SU-DHL-6 (cell line): ENCODE measurements at regions not wholly inside any gene's neighbourhood (a gene's known extent, or its start where the extent isn't known, plus 50 kb on each side); places are given as distances from the start of the nearest gene placed in this dataset.

ENCODE experiments used
- H2AFZ ChIP-seq: fragments of 200-600 bp; sonication (generic); 2 replicates; pipeline ENCODE4 v1.6.1; 2014; ENCODE audit warnings: low read depth, mild to moderate bottlenecking, moderate library complexity, mixed read lengths, antibody characterized with exemption, low read length; ENCODE audit not compliant: severe bottlenecking
- H3F3A ChIP-seq: fragments of 200-600 bp; shearing (Covaris generic); 2 replicates; pipeline ENCODE4 v1.6.0; 2016; ENCODE audit warnings: antibody characterized with exemption, mild to moderate bottlenecking; ENCODE audit not compliant: insufficient read depth
- H3K27ac ChIP-seq: fragments of 200-600 bp; sonication (generic); 2 replicates; pipeline ENCODE4 v1.5.1; 2016; ENCODE audit warnings: low read depth, mild to moderate bottlenecking, low read length, moderate library complexity, mixed read lengths
- H3K27me3 ChIP-seq: fragments of 200-600 bp; sonication (generic), shearing (Covaris generic); 2 replicates; pipeline ENCODE4 v1.6.0; 2014; ENCODE audit warnings: mild to moderate bottlenecking, low read length
- H3K36me3 ChIP-seq: fragments of 200-600 bp; sonication (generic); 2 replicates; pipeline ENCODE4 v1.6.1; 2014; ENCODE audit warnings: mild to moderate bottlenecking, low read length, mixed read lengths
- H3K4me2 ChIP-seq: fragments of 300-600, 200-600 bp; shearing (Covaris generic), sonication (generic); 2 replicates; pipeline ENCODE4 v1.6.0; 2014; ENCODE audit warnings: low read length, low read depth, mild to moderate bottlenecking; ENCODE audit not compliant: poor library complexity, severe bottlenecking
- H3K4me3 ChIP-seq: fragments of 200-600 bp; sonication (generic); 2 replicates; pipeline ENCODE4 v1.5.1; 2014; ENCODE audit warnings: antibody characterized with exemption, low read length, mild to moderate bottlenecking, mixed read lengths; ENCODE audit not compliant: insufficient read depth, poor library complexity, severe bottlenecking
- H3K79me2 ChIP-seq: fragments of 200-600 bp; sonication (generic); 2 replicates; pipeline ENCODE4 v1.6.1; 2014; ENCODE audit warnings: mild to moderate bottlenecking, low read length, moderate library complexity; ENCODE audit not compliant: insufficient read depth
- H3K9ac ChIP-seq: fragments of 200-600 bp; sonication (generic); 2 replicates; pipeline ENCODE4 v1.7.0; 2014; ENCODE audit warnings: mild to moderate bottlenecking, low read length
- H3K9me2 ChIP-seq: fragments of 200-600 bp; sonication (generic); replicated peaks from 2 replicates; pipeline ENCODE4 v1.6.1; 2014; ENCODE audit warnings: low read length; ENCODE audit not compliant: insufficient read depth
- H3K9me3 ChIP-seq: fragments of 200-600 bp; sonication (generic); 2 replicates; pipeline ENCODE4 v1.6.1; 2014; ENCODE audit warnings: low read length, mixed read lengths; ENCODE audit not compliant: insufficient read depth
- H4K20me1 ChIP-seq: fragments of 200-600 bp; sonication (generic); 2 replicates; pipeline ENCODE4 v1.6.1; 2014; ENCODE audit warnings: low read depth, mild to moderate bottlenecking, antibody characterized with exemption, low read length, moderate library complexity, mixed read lengths
- EZH2phosphoT487 ChIP-seq: fragments of 200-600 bp; sonication (generic), shearing (Covaris generic); conservative IDR thresholded peaks from 2 replicates; pipeline ENCODE4 v1.6.1; 2018; ENCODE audit warnings: mild to moderate bottlenecking, antibody characterized with exemption, low read length, moderate library complexity, mixed read lengths
- TF ChIP-seq, protein P1 (sequence below): fragments of 200-600 bp; sonication (generic); IDR thresholded peaks from one replicate; pipeline ENCODE4 v1.5.1; 2017; ENCODE audit warnings: antibody characterized with exemption, mild to moderate bottlenecking, low read length, moderate library complexity; ENCODE audit not compliant: insufficient read depth, poor library complexity, severe bottlenecking

DNA sequence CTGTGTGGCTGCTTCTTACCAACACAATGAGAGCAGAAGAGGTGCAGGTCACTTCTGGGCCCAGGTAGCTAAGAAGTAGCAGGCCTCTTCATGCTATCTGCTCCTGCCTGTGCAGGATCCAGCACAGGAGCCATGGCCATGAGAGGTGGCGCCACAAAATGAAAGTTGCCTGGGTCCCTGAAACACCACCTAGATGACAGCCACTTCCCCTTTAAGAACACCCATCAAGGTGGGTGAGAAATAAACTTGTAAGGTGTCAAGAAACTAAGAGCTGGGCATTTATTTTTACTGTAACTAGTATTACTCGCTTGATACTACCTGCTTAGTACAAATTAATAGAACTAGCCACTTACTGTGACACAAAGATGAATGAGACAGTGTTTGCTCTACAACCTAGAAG lies 484.6 kb upstream of the TBL1XR1 start:
- H3K27ac ChIP-seq = no peak overlapping the region
- TF ChIP-seq EZH2phosphoT487 = no peak
- TF ChIP-seq, protein P1, sequence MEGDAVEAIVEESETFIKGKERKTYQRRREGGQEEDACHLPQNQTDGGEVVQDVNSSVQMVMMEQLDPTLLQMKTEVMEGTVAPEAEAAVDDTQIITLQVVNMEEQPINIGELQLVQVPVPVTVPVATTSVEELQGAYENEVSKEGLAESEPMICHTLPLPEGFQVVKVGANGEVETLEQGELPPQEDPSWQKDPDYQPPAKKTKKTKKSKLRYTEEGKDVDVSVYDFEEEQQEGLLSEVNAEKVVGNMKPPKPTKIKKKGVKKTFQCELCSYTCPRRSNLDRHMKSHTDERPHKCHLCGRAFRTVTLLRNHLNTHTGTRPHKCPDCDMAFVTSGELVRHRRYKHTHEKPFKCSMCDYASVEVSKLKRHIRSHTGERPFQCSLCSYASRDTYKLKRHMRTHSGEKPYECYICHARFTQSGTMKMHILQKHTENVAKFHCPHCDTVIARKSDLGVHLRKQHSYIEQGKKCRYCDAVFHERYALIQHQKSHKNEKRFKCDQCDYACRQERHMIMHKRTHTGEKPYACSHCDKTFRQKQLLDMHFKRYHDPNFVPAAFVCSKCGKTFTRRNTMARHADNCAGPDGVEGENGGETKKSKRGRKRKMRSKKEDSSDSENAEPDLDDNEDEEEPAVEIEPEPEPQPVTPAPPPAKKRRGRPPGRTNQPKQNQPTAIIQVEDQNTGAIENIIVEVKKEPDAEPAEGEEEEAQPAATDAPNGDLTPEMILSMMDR = no peak
- no peaks in the 10 kb centered on the region for H3K36me3 ChIP-seq
- H4K20me1 ChIP-seq = no peaks in the 10 kb centered on the region
- H3K9me3 ChIP-seq = no peaks in the 10 kb centered on the region
- no peak overlapping the region for H3K4me3 ChIP-seq
- no peak overlapping the region for H3K4me2 ChIP-seq
- no peak overlapping the region for H3K9ac ChIP-seq
- H2AFZ ChIP-seq = no peak overlapping the region
- H3K27me3 ChIP-seq = no peaks in the 10 kb centered on the region
- H3K79me2 ChIP-seq = no peaks in the 10 kb centered on the region
- no peaks in the 10 kb centered on the region for H3K9me2 ChIP-seq
- H3F3A ChIP-seq = no peaks in the 10 kb centered on the region

DNA sequence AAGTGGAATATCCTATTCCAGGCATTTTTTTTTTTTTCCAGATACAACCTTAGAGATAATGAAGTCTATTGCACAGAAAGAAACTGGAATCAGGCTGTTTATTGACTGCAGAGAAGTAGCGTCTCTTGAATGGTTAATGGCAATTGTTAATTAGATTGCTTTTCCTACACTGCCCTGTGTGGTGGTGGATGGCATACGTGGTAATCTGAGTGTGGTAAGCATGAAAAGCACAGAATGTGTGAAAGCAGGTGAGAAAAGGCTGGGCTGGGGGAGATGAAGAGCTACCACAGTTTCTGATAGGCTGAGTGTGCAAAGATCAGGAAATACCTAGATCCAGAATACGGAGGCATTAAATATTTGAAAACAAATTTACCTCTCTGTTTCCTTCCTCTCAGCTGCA lies 486.3 kb upstream of the TBL1XR1 start:
- Histone ChIP-seq H4K20me1 (no peaks in the 10 kb centered on the region), H3K27ac (no peak overlapping the region), H3K9ac (no peak overlapping the region), H2AFZ (no peak overlapping the region), H3K4me3 (no peak overlapping the region), H3F3A (no peaks in the 10 kb centered on the region), H3K4me2 (no peak overlapping the region), H3K9me2 (no peaks in the 10 kb centered on the region), H3K27me3 (no peaks in the 10 kb centered on the region), H3K79me2 (no peaks in the 10 kb centered on the region), H3K9me3 (no peaks in the 10 kb centered on the region), H3K36me3 (no peaks in the 10 kb centered on the region)
- TF ChIP-seq, protein P1 = no peak
- no peak for TF ChIP-seq EZH2phosphoT487

DNA sequence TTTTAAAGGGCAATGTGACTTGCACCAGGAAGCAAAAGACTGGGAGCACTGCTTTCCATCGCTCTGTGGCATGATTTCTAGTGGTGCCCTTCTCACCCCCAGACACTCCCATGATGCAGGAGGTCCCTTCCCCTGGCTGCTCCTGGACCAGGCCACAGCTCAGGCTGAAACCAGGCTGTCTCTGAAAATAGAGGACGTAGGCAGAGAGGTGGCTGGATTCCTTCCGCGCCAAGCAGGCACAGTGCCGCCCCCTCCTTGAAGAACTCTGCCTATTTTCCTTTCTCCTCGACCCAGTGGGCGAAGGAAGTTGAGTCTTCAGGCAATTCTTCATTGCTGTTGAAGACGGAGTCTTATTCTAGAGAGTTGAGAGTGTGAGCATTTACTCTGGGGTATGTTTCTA lies 489.4 kb upstream of the TBL1XR1 start:
- H3K9me3 ChIP-seq = no peaks in the 10 kb centered on the region
- no peaks in the 10 kb centered on the region for H4K20me1 ChIP-seq
- no peak overlapping the region for H3K4me2 ChIP-seq
- H2AFZ ChIP-seq = no peak overlapping the region
- no peaks in the 10 kb centered on the region for H3F3A ChIP-seq
- H3K9ac ChIP-seq = no peak overlapping the region
- H3K79me2 ChIP-seq = no peaks in the 10 kb centered on the region
- no peak overlapping the region for H3K4me3 ChIP-seq
- no peaks in the 10 kb centered on the region for H3K36me3 ChIP-seq
- no peak overlapping the region for H3K27ac ChIP-seq
- TF ChIP-seq, protein P1 = no peak
- no peak for TF ChIP-seq EZH2phosphoT487
- no peaks in the 10 kb centered on the region for H3K9me2 ChIP-seq
- no peaks in the 10 kb centered on the region for H3K27me3 ChIP-seq
